LHCN-M2 (cell line): ENCODE measurements at regions not wholly inside any gene's neighbourhood (a gene's known extent, or its start where the extent isn't known, plus 50 kb on each side); places are given as distances from the start of the nearest gene placed in this dataset.
A peak's percentile ranks its signal among the peaks of the same experiment; 100 is the strongest.
"Not testable (repeated sequence)": the region's sequence is repeated elsewhere in the genome, so short reads cannot be mapped to it uniquely, and the experiment has no call there.

Experiments used
- DNase-seq: peaks from one replicate; pipeline ENCODE4 v3.0.0-alpha.2; 2012; ENCODE audit warnings: low read depth

- no peak for DNase-seq
Observed at GRCh38 chr7:16933296-16934279, 51.8 kb upstream of the AGR3 start.

GRCh38 chr7:16934722-16935340 is 53.0 kb upstream of the AGR3 start:
- DNase-seq = peak; percentile 74

GRCh38 chr7:16935341-16935735 is 53.6 kb upstream of the AGR3 start:
- DNase-seq = no peak

GRCh38 chr7:16936626-16937422 is 55.0 kb upstream of the AGR3 start:
- DNase-seq = no peak

- DNase-seq = no peak
Observed at GRCh38 chr7:16939161-16939560, 57.4 kb upstream of the AGR3 start.

- no peak for DNase-seq
Observed at GRCh38 chr7:16940776-16941175, 59.0 kb upstream of the AGR3 start.

GRCh38 chr7:16942929-16943509 is 61.2 kb upstream of the AGR3 start:
- DNase-seq = no peak

- DNase-seq = no peak
Observed at GRCh38 chr7:16944936-16945335, 63.2 kb upstream of the AGR3 start.

GRCh38 chr7:16945372-16945771 is 63.6 kb upstream of the AGR3 start:
- no peak for DNase-seq

GRCh38 chr7:16948110-16948509 is 66.3 kb upstream of the AGR3 start:
- DNase-seq = not testable (repeated sequence)

GRCh38 chr7:16951483-16952080 is 69.8 kb upstream of the AGR3 start:
- peak; percentile 28 for DNase-seq

- DNase-seq = no peak
Observed at GRCh38 chr7:16954321-16954720, 72.5 kb upstream of the AGR3 start.

- no peak for DNase-seq
Observed at GRCh38 chr7:16958724-16959123, 76.9 kb upstream of the AGR3 start.

- DNase-seq = peak; percentile 30
Observed at GRCh38 chr7:16960337-16960965, 78.7 kb upstream of the AGR3 start.

GRCh38 chr7:16961641-16962040 is 79.9 kb upstream of the AGR3 start:
- DNase-seq = peak; percentile 82

GRCh38 chr7:16963044-16963443 is 81.3 kb upstream of the AGR3 start:
- DNase-seq = no peak

GRCh38 chr7:16965697-16966096 is 83.9 kb upstream of the AGR3 start:
- not testable (repeated sequence) for DNase-seq

- DNase-seq = peak; percentile 94
Observed at GRCh38 chr7:16967300-16967811, 85.6 kb upstream of the AGR3 start.

- DNase-seq = no peak
Observed at GRCh38 chr7:16970732-16971482, 89.1 kb upstream of the AGR3 start.

GRCh38 chr7:16975712-16976111 is 93.9 kb upstream of the AGR3 start:
- no peak for DNase-seq
